LNCAP (cell line): ENCODE measurements at regions not wholly inside any gene's neighbourhood (a gene's known extent, or its start where the extent isn't known, plus 50 kb on each side); places are given as distances from the start of the nearest gene placed in this dataset.

Experiments used
- CTCF ChIP-seq: fragments of 450-650 bp; IDR thresholded peaks from 2 replicates; pipeline ENCODE4 v1.5.1; 2017; ENCODE audit warnings: mild to moderate bottlenecking

GRCh38 chr12:124208489-124208888 is 86.4 kb upstream of the RFLNA start:
- TF ChIP-seq CTCF = no peak

- no peak for TF ChIP-seq CTCF
These were observed 83.8 kb upstream of the RFLNA start for GRCh38 chr12:124210991-124211577.

GRCh38 chr12:124211753-124212152 is 83.1 kb upstream of the RFLNA start:
- TF ChIP-seq CTCF = no peak

GRCh38 chr12:124213666-124214347 is 81.1 kb upstream of the RFLNA start:
- no peak for TF ChIP-seq CTCF

GRCh38 chr12:124214574-124214973 is 80.3 kb upstream of the RFLNA start:
- TF ChIP-seq CTCF = no peak

GRCh38 chr12:124216966-124217365 is 77.9 kb upstream of the RFLNA start:
- no peak for TF ChIP-seq CTCF

GRCh38 chr12:124217508-124218242 is 77.2 kb upstream of the RFLNA start:
- TF ChIP-seq CTCF = no peak
